ENCODE measurements at regions not wholly inside any gene's neighbourhood (a gene's known extent, or its start where the extent isn't known, plus 50 kb on each side); places are given as distances from the start of the nearest gene placed in this dataset.

- TF ChIP-seq CTCF (IDR thresholded peaks at IDR 0.05) (no peak), ZFX (IDR thresholded peaks at IDR 0.05; ENCODE audit: borderline replicate concordance) (no peak)
These were observed 392.6 kb upstream of the TPM1 start for GRCh38 chr15:62649793-62650420.

Data from 22Rv1 (cell line).